GM12878 (cell line): ENCODE measurements at regions not wholly inside any gene's neighbourhood (a gene's known extent, or its start where the extent isn't known, plus 50 kb on each side); places are given as distances from the start of the nearest gene placed in this dataset.

Experiments
- ATAC-seq: fragments of 200-7000 bp; cut with Tn5 transposase; 3 replicates; pipeline ENCODE4 v1.9.1; 2020; ENCODE audit warnings: mild to moderate bottlenecking, moderate library complexity
- BruUV-seq: library from RNA; stranded (reverse); fragments of 400-500 nt; replicated peaks from 2 replicates; lab custom pipeline; 2021; lab: Mats Ljungman, UMichigan
- CTCF ChIA-PET: fragments of 300-600 bp; sonication (Branson Sonifier 250); formaldehyde crosslinking; extraction: SDS; loops from one replicate; lab custom pipeline; 2021; ENCODE audit warnings: inconsistent platforms; lab: Yijun Ruan, JAX
- POLR2A ChIA-PET: fragments of 350-600 bp; formaldehyde crosslinking; extraction: SDS; loops from one replicate; lab custom pipeline; 2021; ENCODE audit warnings: inconsistent platforms; lab: Charles Lee
- RAD21 ChIA-PET: fragments of 300-600 bp; sonication (Branson Sonifier 250); formaldehyde crosslinking; loops from one replicate; lab custom pipeline; 2023; ENCODE audit warnings: antibody characterized with exemption; ENCODE audit not compliant: unreplicated experiment; lab: Charles Lee
- SMC1A ChIA-PET: fragments of 300-600 bp; sonication (Branson Sonifier 250); formaldehyde crosslinking; loops from one replicate; lab custom pipeline; 2023; ENCODE audit not compliant: unreplicated experiment, uncharacterized antibody; lab: Charles Lee
- DNase-seq: peaks from one replicate; pipeline ENCODE4 v3.0.0-alpha.2; 2011; ENCODE audit warnings: low read depth, low spot score
- FAIRE-seq: peaks from 3 replicates; lab custom pipeline; 2011; peaks lifted over from hg19 to GRCh38; lab: Jason Lieb, UNC
- H2AFZ ChIP-seq: 2 replicates; pipeline ENCODE4 v1.6.0; 2011; ENCODE audit warnings: low read depth, low read length, control low read depth; ENCODE audit not compliant: control insufficient read depth
- H3K27ac ChIP-seq: 2 replicates; pipeline ENCODE4 v1.5.1; 2011; ENCODE audit warnings: control low read depth; ENCODE audit not compliant: control insufficient read depth, insufficient read depth
- H3K27me3 ChIP-seq, 2 experiments: replicated peaks in 1 of 2; 2 replicates each; pipeline versions ENCODE4 v1.6.0 to v1.6.1; 2011; ENCODE audit warnings: low read length in 1 of 2; ENCODE audit not compliant: control insufficient read depth in 2 of 2, insufficient read depth in 2 of 2
- H3K36me3 ChIP-seq, 2 experiments: 2 replicates each; pipeline ENCODE4 v1.5.1; 2011; ENCODE audit warnings: low read length in 1 of 2; ENCODE audit not compliant: control insufficient read depth in 2 of 2, insufficient read depth in 2 of 2
- H3K4me1 ChIP-seq: 2 replicates; pipeline ENCODE4 v1.6.1; 2011; ENCODE audit warnings: mild to moderate bottlenecking, low read length, moderate library complexity, mixed read lengths; ENCODE audit not compliant: control insufficient read depth, insufficient read depth
- H3K4me2 ChIP-seq: 2 replicates; pipeline ENCODE4 v1.6.0; 2011; ENCODE audit warnings: control low read depth; ENCODE audit not compliant: control insufficient read depth, insufficient read depth
- H3K4me3 ChIP-seq: fragments of 200-600 bp; sonication (generic); 2 replicates; pipeline ENCODE4 v1.5.1; 2016
- H3K79me2 ChIP-seq: 2 replicates; pipeline ENCODE4 v1.6.0; 2011; ENCODE audit warnings: low read length; ENCODE audit not compliant: control insufficient read depth, insufficient read depth
- H3K9ac ChIP-seq: 2 replicates; pipeline ENCODE4 v1.8.0; 2011; ENCODE audit warnings: low read length, control low read depth, mixed read lengths; ENCODE audit not compliant: control insufficient read depth, insufficient read depth
- H3K9me3 ChIP-seq: replicated peaks from 3 replicates; pipeline ENCODE4 v1.5.1; 2011; ENCODE audit warnings: mild to moderate bottlenecking, low read length; ENCODE audit not compliant: control insufficient read depth, insufficient read depth
- H4K20me1 ChIP-seq: 2 replicates; pipeline ENCODE4 v1.6.0; 2011; ENCODE audit not compliant: control insufficient read depth, insufficient read depth
- ATF3 ChIP-seq: IDR thresholded peaks from 2 replicates; pipeline ENCODE4 v1.6.1; 2011; ENCODE audit warnings: low read depth, mild to moderate bottlenecking, low read length, moderate library complexity, borderline replicate concordance; ENCODE audit errors: extremely low read depth
- BMI1 ChIP-seq: fragments of 450-650 bp; IDR thresholded peaks from 2 replicates; pipeline ENCODE4 v1.6.1; 2016; ENCODE audit warnings: mild to moderate bottlenecking, moderate library complexity, borderline replicate concordance
- CTCF ChIP-seq, 3 experiments: IDR thresholded peaks in 2 of 3; conservative IDR thresholded peaks in 1 of 3; 2 replicates each; pipeline ENCODE4 v1.5.1; 2011; ENCODE audit warnings: low read depth in 3 of 3, low read length in 3 of 3, mild to moderate bottlenecking in 3 of 3, control low read depth in 2 of 3, moderate library complexity in 2 of 3, inconsistent platforms in 1 of 3, mixed read lengths in 1 of 3; ENCODE audit not compliant: control insufficient read depth in 2 of 3, insufficient read depth in 1 of 3; ENCODE audit errors: extremely low read depth in 1 of 3
- E2F8 ChIP-seq: fragments of 450-650 bp; IDR thresholded peaks from 2 replicates; pipeline ENCODE4 v1.6.1; 2018; ENCODE audit warnings: mild to moderate bottlenecking, low read depth, moderate library complexity; ENCODE audit not compliant: partially characterized antibody
- EP300 ChIP-seq, 2 experiments: fragments of 150-350 bp in 1 of 2; IDR thresholded peaks; 2 replicates each; pipeline ENCODE4 v1.6.1; 2011 to 2012; ENCODE audit warnings: low read depth in 2 of 2, low read length in 2 of 2, borderline replicate concordance in 1 of 2, improper control_type of control experiment in 1 of 2, inconsistent platforms in 1 of 2; ENCODE audit not compliant: control insufficient read depth in 1 of 2
- NFIC ChIP-seq: IDR thresholded peaks from 2 replicates; pipeline ENCODE4 v1.6.1; 2012; ENCODE audit warnings: low read depth, mild to moderate bottlenecking, inconsistent platforms, low read length, moderate library complexity
- RFX5 ChIP-seq: IDR thresholded peaks from 2 replicates; pipeline ENCODE4 v1.6.1; 2011; ENCODE audit warnings: low read depth, low read length, improper control_type of control experiment
- STAT3 ChIP-seq: IDR thresholded peaks from 2 replicates; pipeline ENCODE4 v1.6.1; 2011; ENCODE audit warnings: low read depth, low read length, improper control_type of control experiment
- TBL1XR1 ChIP-seq: IDR thresholded peaks from 2 replicates; pipeline ENCODE4 v1.6.1; 2012; ENCODE audit warnings: low read depth, low read length, improper control_type of control experiment
- ZNF592 ChIP-seq: fragments of 450-650 bp; IDR thresholded peaks from 2 replicates; pipeline ENCODE4 v1.6.1; 2017; ENCODE audit warnings: mild to moderate bottlenecking, moderate library complexity
- ZNF622 ChIP-seq: fragments of 450-650 bp; IDR thresholded peaks from 2 replicates; pipeline ENCODE4 v1.6.1; 2017; ENCODE audit warnings: mild to moderate bottlenecking, inconsistent platforms
- ZSCAN29 ChIP-seq: fragments of 450-650 bp; IDR thresholded peaks from 2 replicates; pipeline ENCODE4 v1.6.1; 2017; ENCODE audit warnings: mild to moderate bottlenecking, moderate library complexity
- in situ Hi-C: fragments of 300-500 bp; cut with MboI; formaldehyde crosslinking; loops from 9 replicates; pipeline ENCODE4 v1.14.3; 2018; ENCODE audit warnings: mixed read lengths
- intact Hi-C: fragments of 100-400 bp; cut with micrococcal nuclease; formaldehyde crosslinking; loops from one replicate; pipeline ENCODE4 v1.14.2; 2022; ENCODE audit not compliant: unreplicated experiment

- TF ChIP-seq EP300 (IDR thresholded peaks at IDR 0.05; ENCODE audit: borderline replicate concordance in 1 of 2, control insufficient read depth in 1 of 2, low read depth in 2 of 2, low read length in 2 of 2) (no peak), TBL1XR1 (no peak), ZNF622 (no peak), STAT3 (no peak), NFIC (no peak), RFX5 (no peak), ZSCAN29 (no peak), E2F8 (no peak)
These were observed 286.8 kb downstream of the SPATA31D1 start (continued) for GRCh38 chr9:82275258-82275927.

- no peak overlapping the region for H3K27ac ChIP-seq
- H2AFZ ChIP-seq = no peak overlapping the region
- no TSS peak for BruUV-seq
- ChIA-PET RAD21 (no interaction called here), CTCF (no interaction called here), POLR2A (no interaction called here), SMC1A (no interaction called here)
- ATAC-seq (no peak), FAIRE-seq (no peak), DNase-seq (no peak)
- intact Hi-C loops (no loop called here), in situ Hi-C loops (no loop called here)
- no peak overlapping the region for H3K4me2 ChIP-seq
- H3K4me3 ChIP-seq = no peak overlapping the region
- no peaks in the 10 kb centered on the region for H3K79me2 ChIP-seq
- no peak overlapping the region for H3K9ac ChIP-seq
- no peaks in the 10 kb centered on the region for H3K36me3 ChIP-seq
- no peaks in the 10 kb centered on the region for H4K20me1 ChIP-seq
- H3K27me3 ChIP-seq = no peaks in the 10 kb centered on the region
- no peaks in the 10 kb centered on the region for H3K9me3 ChIP-seq
- no peaks in the 10 kb centered on the region for H3K4me1 ChIP-seq
- TF ChIP-seq RFX5 = no peak
- no peak for TF ChIP-seq CTCF (IDR thresholded peaks at IDR 0.05 in 2 of 3, conservative IDR thresholded peaks at IDR 0.05 in 1 of 3; ENCODE audit: control insufficient read depth in 2 of 3, extremely low read depth in 1 of 3, insufficient read depth in 1 of 3, low read depth in 3 of 3, low read length in 3 of 3)
- TF ChIP-seq ZNF592 = no peak
- no peak for TF ChIP-seq ATF3
- no peak for TF ChIP-seq BMI1
These were observed 292.5 kb downstream of the SPATA31D1 start for GRCh38 chr9:82281066-82281465.
